ENCODE measurements at regions not wholly inside any gene's neighbourhood (a gene's known extent, or its start where the extent isn't known, plus 50 kb on each side); places are given as distances from the start of the nearest gene placed in this dataset.

GRCh38 chr14:83294941-83295340 lies 1761.3 kb upstream of the SEL1L start:
- Mint-ChIP-seq H3K9me3 (peaks cover 4% of the 10 kb centered on the region; the same call in 1 of the 2 replicates), H3K4me1 (no peaks in the 10 kb centered on the region), H3K36me3 (no peaks in the 10 kb centered on the region), H3K27me3 (ENCODE audit: low read depth) (no peaks in the 10 kb centered on the region), H3K27ac (no peak overlapping the region), H3K4me3 (no peak overlapping the region)
- CTCF ChIA-PET: no interaction called here
- ATAC-seq (no peak), DNase-seq (ENCODE audit: low spot score) (no peak)
- POLR2A ChIA-PET: no interaction called here
- TF ChIP-seq, protein P1, sequence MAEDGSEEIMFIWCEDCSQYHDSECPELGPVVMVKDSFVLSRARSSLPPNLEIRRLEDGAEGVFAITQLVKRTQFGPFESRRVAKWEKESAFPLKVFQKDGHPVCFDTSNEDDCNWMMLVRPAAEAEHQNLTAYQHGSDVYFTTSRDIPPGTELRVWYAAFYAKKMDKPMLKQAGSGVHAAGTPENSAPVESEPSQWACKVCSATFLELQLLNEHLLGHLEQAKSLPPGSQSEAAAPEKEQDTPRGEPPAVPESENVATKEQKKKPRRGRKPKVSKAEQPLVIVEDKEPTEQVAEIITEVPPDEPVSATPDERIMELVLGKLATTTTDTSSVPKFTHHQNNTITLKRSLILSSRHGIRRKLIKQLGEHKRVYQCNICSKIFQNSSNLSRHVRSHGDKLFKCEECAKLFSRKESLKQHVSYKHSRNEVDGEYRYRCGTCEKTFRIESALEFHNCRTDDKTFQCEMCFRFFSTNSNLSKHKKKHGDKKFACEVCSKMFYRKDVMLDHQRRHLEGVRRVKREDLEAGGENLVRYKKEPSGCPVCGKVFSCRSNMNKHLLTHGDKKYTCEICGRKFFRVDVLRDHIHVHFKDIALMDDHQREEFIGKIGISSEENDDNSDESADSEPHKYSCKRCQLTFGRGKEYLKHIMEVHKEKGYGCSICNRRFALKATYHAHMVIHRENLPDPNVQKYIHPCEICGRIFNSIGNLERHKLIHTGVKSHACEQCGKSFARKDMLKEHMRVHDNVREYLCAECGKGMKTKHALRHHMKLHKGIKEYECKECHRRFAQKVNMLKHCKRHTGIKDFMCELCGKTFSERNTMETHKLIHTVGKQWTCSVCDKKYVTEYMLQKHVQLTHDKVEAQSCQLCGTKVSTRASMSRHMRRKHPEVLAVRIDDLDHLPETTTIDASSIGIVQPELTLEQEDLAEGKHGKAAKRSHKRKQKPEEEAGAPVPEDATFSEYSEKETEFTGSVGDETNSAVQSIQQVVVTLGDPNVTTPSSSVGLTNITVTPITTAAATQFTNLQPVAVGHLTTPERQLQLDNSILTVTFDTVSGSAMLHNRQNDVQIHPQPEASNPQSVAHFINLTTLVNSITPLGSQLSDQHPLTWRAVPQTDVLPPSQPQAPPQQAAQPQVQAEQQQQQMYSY (CRISPR knock-in tag; IDR thresholded peaks at IDR 0.05): no peak
- TF ChIP-seq ZBTB21 (CRISPR knock-in tag; IDR thresholded peaks at IDR 0.05; ENCODE audit: borderline replicate concordance) (no peak), IRF2 (CRISPR knock-in tag; IDR thresholded peaks at IDR 0.05; ENCODE audit: borderline replicate concordance, low read depth) (no peak), ZNF263 (CRISPR knock-in tag; IDR thresholded peaks at IDR 0.05; ENCODE audit: low read depth) (no peak), STAT6 (CRISPR knock-in tag; conservative IDR thresholded peaks at IDR 0.05; ENCODE audit: low read depth) (no peak), GRHL2 (CRISPR knock-in tag; IDR thresholded peaks at IDR 0.05; ENCODE audit: insufficient replicate concordance, severe bottlenecking) (no peak), ZNF416 (CRISPR knock-in tag; IDR thresholded peaks at IDR 0.05) (no peak), NFE2L1 (CRISPR knock-in tag; IDR thresholded peaks at IDR 0.05) (no peak), HMGA2 (CRISPR knock-in tag; IDR thresholded peaks at IDR 0.05) (no peak), ZNF219 (CRISPR knock-in tag; IDR thresholded peaks at IDR 0.05; ENCODE audit: borderline replicate concordance) (no peak), MAX (CRISPR knock-in tag; IDR thresholded peaks at IDR 0.05) (no peak), ZNF671 (CRISPR knock-in tag; IDR thresholded peaks at IDR 0.05) (no peak), ETV6 (CRISPR knock-in tag; IDR thresholded peaks at IDR 0.05) (no peak), FOXK1 (CRISPR knock-in tag; IDR thresholded peaks at IDR 0.05) (no peak)
- TF ChIP-seq, protein P2, sequence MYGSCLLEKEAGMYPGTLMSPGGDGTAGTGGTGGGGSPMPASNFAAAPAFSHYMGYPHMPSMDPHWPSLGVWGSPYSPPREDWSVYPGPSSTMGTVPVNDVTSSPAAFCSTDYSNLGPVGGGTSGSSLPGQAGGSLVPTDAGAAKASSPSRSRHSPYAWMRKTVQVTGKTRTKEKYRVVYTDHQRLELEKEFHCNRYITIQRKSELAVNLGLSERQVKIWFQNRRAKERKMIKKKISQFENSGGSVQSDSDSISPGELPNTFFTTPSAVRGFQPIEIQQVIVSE (CRISPR knock-in tag; IDR thresholded peaks at IDR 0.05; ENCODE audit: borderline replicate concordance): no peak
- TF ChIP-seq, protein P3, sequence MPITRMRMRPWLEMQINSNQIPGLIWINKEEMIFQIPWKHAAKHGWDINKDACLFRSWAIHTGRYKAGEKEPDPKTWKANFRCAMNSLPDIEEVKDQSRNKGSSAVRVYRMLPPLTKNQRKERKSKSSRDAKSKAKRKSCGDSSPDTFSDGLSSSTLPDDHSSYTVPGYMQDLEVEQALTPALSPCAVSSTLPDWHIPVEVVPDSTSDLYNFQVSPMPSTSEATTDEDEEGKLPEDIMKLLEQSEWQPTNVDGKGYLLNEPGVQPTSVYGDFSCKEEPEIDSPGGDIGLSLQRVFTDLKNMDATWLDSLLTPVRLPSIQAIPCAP (CRISPR knock-in tag; IDR thresholded peaks at IDR 0.05): no peak
- TF ChIP-seq, protein P4, sequence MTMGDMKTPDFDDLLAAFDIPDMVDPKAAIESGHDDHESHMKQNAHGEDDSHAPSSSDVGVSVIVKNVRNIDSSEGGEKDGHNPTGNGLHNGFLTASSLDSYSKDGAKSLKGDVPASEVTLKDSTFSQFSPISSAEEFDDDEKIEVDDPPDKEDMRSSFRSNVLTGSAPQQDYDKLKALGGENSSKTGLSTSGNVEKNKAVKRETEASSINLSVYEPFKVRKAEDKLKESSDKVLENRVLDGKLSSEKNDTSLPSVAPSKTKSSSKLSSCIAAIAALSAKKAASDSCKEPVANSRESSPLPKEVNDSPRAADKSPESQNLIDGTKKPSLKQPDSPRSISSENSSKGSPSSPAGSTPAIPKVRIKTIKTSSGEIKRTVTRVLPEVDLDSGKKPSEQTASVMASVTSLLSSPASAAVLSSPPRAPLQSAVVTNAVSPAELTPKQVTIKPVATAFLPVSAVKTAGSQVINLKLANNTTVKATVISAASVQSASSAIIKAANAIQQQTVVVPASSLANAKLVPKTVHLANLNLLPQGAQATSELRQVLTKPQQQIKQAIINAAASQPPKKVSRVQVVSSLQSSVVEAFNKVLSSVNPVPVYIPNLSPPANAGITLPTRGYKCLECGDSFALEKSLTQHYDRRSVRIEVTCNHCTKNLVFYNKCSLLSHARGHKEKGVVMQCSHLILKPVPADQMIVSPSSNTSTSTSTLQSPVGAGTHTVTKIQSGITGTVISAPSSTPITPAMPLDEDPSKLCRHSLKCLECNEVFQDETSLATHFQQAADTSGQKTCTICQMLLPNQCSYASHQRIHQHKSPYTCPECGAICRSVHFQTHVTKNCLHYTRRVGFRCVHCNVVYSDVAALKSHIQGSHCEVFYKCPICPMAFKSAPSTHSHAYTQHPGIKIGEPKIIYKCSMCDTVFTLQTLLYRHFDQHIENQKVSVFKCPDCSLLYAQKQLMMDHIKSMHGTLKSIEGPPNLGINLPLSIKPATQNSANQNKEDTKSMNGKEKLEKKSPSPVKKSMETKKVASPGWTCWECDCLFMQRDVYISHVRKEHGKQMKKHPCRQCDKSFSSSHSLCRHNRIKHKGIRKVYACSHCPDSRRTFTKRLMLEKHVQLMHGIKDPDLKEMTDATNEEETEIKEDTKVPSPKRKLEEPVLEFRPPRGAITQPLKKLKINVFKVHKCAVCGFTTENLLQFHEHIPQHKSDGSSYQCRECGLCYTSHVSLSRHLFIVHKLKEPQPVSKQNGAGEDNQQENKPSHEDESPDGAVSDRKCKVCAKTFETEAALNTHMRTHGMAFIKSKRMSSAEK (CRISPR knock-in tag; IDR thresholded peaks at IDR 0.05; ENCODE audit: borderline replicate concordance): no peak

Data from WTC11 (cell line).